H9 (cell line): ENCODE measurements at regions not wholly inside any gene's neighbourhood (a gene's known extent, or its start where the extent isn't known, plus 50 kb on each side); places are given as distances from the start of the nearest gene placed in this dataset.

ENCODE experiments used
- DNase-seq: peaks from one replicate; pipeline ENCODE4 v3.0.0-alpha.2; 2017
- H2AFZ ChIP-seq: one replicate; pipeline ENCODE4 v1.6.1; 2013; ENCODE audit warnings: mild to moderate bottlenecking, low read length, control low read depth, moderate library complexity
- H2AK5ac ChIP-seq: 2 replicates; pipeline ENCODE4 v1.6.1; 2013; ENCODE audit warnings: low read length, control low read depth, mixed read lengths; ENCODE audit not compliant: insufficient read length
- H2BK120ac ChIP-seq: one replicate; pipeline ENCODE4 v1.6.1; 2013; ENCODE audit warnings: low read depth, mild to moderate bottlenecking, low read length, control low read depth, inconsistent platforms; ENCODE audit not compliant: poor library complexity, severe bottlenecking
- H2BK12ac ChIP-seq: 2 replicates; pipeline ENCODE4 v1.6.1; 2013; ENCODE audit warnings: low read length, control low read depth, mixed read lengths, low read depth; ENCODE audit not compliant: insufficient read length
- H2BK15ac ChIP-seq: 2 replicates; pipeline ENCODE4 v1.6.1; 2013; ENCODE audit warnings: low read depth, low read length, control low read depth
- H2BK20ac ChIP-seq: one replicate; pipeline ENCODE4 v1.6.1; 2013; ENCODE audit warnings: low read depth, mild to moderate bottlenecking, low read length, control low read depth, inconsistent platforms; ENCODE audit not compliant: poor library complexity, severe bottlenecking
- H2BK5ac ChIP-seq: 2 replicates; pipeline ENCODE4 v1.6.1; 2013; ENCODE audit warnings: low read length, control low read depth, mixed read lengths; ENCODE audit not compliant: insufficient read length
- H3K14ac ChIP-seq: 2 replicates; pipeline ENCODE4 v1.6.1; 2013; ENCODE audit warnings: low read length, control low read depth; ENCODE audit not compliant: insufficient read depth
- H3K18ac ChIP-seq: 2 replicates; pipeline ENCODE4 v1.6.1; 2013; ENCODE audit warnings: low read depth, mild to moderate bottlenecking, mixed read lengths, low read length, control low read depth; ENCODE audit not compliant: insufficient read length
- H3K23ac ChIP-seq: 2 replicates; pipeline ENCODE4 v1.6.1; 2013; ENCODE audit warnings: low read length, control low read depth, mixed read lengths, low read depth; ENCODE audit not compliant: insufficient read length
- H3K23me2 ChIP-seq: 2 replicates; pipeline ENCODE4 v1.6.1; 2013; ENCODE audit warnings: low read depth, mild to moderate bottlenecking, mixed read lengths, low read length, control low read depth; ENCODE audit not compliant: insufficient read length, poor library complexity, severe bottlenecking
- H3K27ac ChIP-seq: 2 replicates; pipeline ENCODE4 v1.5.1; 2013; ENCODE audit warnings: low read length, control low read depth, mixed read lengths, low read depth; ENCODE audit not compliant: insufficient read length
- H3K27me3 ChIP-seq: 2 replicates; pipeline ENCODE4 v1.6.1; 2013; ENCODE audit warnings: low read length, control low read depth, inconsistent platforms; ENCODE audit not compliant: insufficient read depth
- H3K4ac ChIP-seq: 2 replicates; pipeline ENCODE4 v1.6.1; 2013; ENCODE audit warnings: low read depth, mild to moderate bottlenecking, control low read depth, inconsistent platforms, low read length, moderate library complexity
- H3K4me1 ChIP-seq: 2 replicates; pipeline ENCODE4 v1.6.1; 2013; ENCODE audit warnings: low read length, control low read depth, inconsistent platforms; ENCODE audit not compliant: insufficient read depth
- H3K4me2 ChIP-seq: 2 replicates; pipeline ENCODE4 v1.6.1; 2013; ENCODE audit warnings: low read length, control low read depth, mixed read lengths; ENCODE audit not compliant: insufficient read length, insufficient read depth
- H3K56ac ChIP-seq: 2 replicates; pipeline ENCODE4 v1.6.1; 2013; ENCODE audit warnings: low read depth, mild to moderate bottlenecking, mixed read lengths, low read length, control low read depth; ENCODE audit not compliant: insufficient read length
- H3K79me1 ChIP-seq: 2 replicates; pipeline ENCODE4 v1.6.1; 2013; ENCODE audit warnings: low read depth, mild to moderate bottlenecking, moderate library complexity, low read length, control low read depth, inconsistent platforms; ENCODE audit not compliant: insufficient read depth, poor library complexity, severe bottlenecking
- H3K79me2 ChIP-seq: 2 replicates; pipeline ENCODE4 v1.6.1; 2013; ENCODE audit warnings: low read length, control low read depth, inconsistent platforms; ENCODE audit not compliant: insufficient read depth
- H3K9ac ChIP-seq: 2 replicates; pipeline ENCODE4 v1.6.1; 2013; ENCODE audit warnings: low read length, control low read depth, mixed read lengths; ENCODE audit not compliant: insufficient read length; ENCODE audit errors: extremely low read depth
- H3K9me3 ChIP-seq: one replicate; pipeline ENCODE4 v1.6.1; 2013; ENCODE audit warnings: low read depth, low read length, inconsistent platforms; ENCODE audit not compliant: control insufficient read depth
- H3T11ph ChIP-seq: one replicate; pipeline ENCODE4 v1.6.1; 2013; ENCODE audit warnings: mild to moderate bottlenecking, low read length, control low read depth, inconsistent platforms
- H4K20me1 ChIP-seq: one replicate; pipeline ENCODE4 v1.6.1; 2013; ENCODE audit not compliant: control insufficient read depth, insufficient read length, insufficient read depth
- H4K5ac ChIP-seq: 2 replicates; pipeline ENCODE4 v1.6.1; 2013; ENCODE audit warnings: low read depth, mild to moderate bottlenecking, mixed read lengths, low read length, control low read depth; ENCODE audit not compliant: insufficient read length
- H4K8ac ChIP-seq: replicated peaks from 2 replicates; pipeline ENCODE4 v1.6.1; 2013; ENCODE audit warnings: low read length, control low read depth, mixed read lengths, low read depth; ENCODE audit not compliant: insufficient read length
- H4K91ac ChIP-seq: 2 replicates; pipeline ENCODE4 v1.6.1; 2013; ENCODE audit warnings: low read depth, mild to moderate bottlenecking, moderate library complexity, mixed read lengths, low read length, control low read depth; ENCODE audit not compliant: insufficient read length
- H3K27ac Mint-ChIP-seq, 3 experiments: 2 replicates in 2 of 3; 3 replicates in 1 of 3; pipeline ENCODE4 v1.8.0; 2020 to 2021; ENCODE audit warnings: mixed read lengths in 3 of 3, mild to moderate bottlenecking in 1 of 3, moderate library complexity in 1 of 3
- H3K27me3 Mint-ChIP-seq: 2 replicates; pipeline ENCODE4 v1.8.0; 2021; ENCODE audit warnings: low read depth, mild to moderate bottlenecking, moderate library complexity, mixed read lengths
- H3K36me3 Mint-ChIP-seq, 3 experiments: 2 replicates in 2 of 3; 3 replicates in 1 of 3; pipeline ENCODE4 v1.8.0; 2020 to 2021; ENCODE audit warnings: low read depth in 3 of 3, mixed read lengths in 3 of 3; ENCODE audit not compliant: insufficient read depth in 1 of 3
- H3K4me1 Mint-ChIP-seq, 2 experiments: 2 replicates each; pipeline ENCODE4 v1.8.0; 2020; ENCODE audit warnings: mixed read lengths in 2 of 2
- H3K4me3 Mint-ChIP-seq, 2 experiments: 2 replicates in 1 of 2; 3 replicates in 1 of 2; pipeline ENCODE4 v1.8.0; 2020 to 2021; ENCODE audit warnings: mild to moderate bottlenecking in 2 of 2, mixed read lengths in 2 of 2, moderate library complexity in 1 of 2
- H3K9me3 Mint-ChIP-seq, 2 experiments: 2 replicates in 1 of 2; 3 replicates in 1 of 2; pipeline ENCODE4 v1.8.0; 2020; ENCODE audit warnings: mild to moderate bottlenecking in 2 of 2, mixed read lengths in 2 of 2, moderate library complexity in 1 of 2
- CTCF ChIP-seq: fragments of 200-600 bp; sonication (generic); conservative IDR thresholded peaks from 3 replicates; pipeline ENCODE4 v1.8.0; 2021; ENCODE audit warnings: antibody characterized with exemption, mild to moderate bottlenecking
- WGBS: extraction: QIAGEN DNeasy Blood & Tissue Kit; methylation state at CpG from one replicate; pipeline ENCODE4 v1.1.7; 2013; ENCODE audit warnings: missing lambda C conversion rate, low lambda C conversion rate, mixed read lengths; ENCODE audit not compliant: insufficient read length; ENCODE audit errors: extremely low coverage; 5-methylcytosine and 5-hydroxymethylcytosine counted together

DNA sequence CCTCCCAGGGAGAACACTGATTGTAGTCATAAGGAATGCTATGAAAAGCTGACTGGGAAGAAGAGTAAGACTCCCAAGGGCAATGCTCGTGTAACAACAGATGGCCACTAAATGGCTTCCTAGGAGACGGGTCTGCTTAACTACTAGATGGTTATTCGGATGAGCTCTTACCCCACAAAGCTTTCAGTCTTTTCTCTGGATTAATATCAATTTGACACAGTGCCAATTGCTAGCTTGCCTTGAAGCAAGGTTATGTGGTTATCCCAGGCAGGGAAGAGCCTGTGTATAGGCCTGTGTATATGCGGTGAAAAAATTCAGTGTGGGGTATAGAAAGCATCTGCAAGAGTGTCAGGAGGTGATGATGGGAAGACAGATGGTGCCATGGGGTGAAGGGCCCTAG lies 86.4 kb upstream of the NOX3 start:
- Histone ChIP-seq H2BK12ac (no peak overlapping the region), H3K4me1 (no peaks in the 10 kb centered on the region), H2BK20ac (no peak overlapping the region), H3K9ac (no peak overlapping the region), H4K8ac (no peak overlapping the region), H3K79me2 (no peaks in the 10 kb centered on the region), H4K5ac (no peak overlapping the region), H3K56ac (no peak overlapping the region), H4K91ac (no peak overlapping the region), H3K27ac (no peak overlapping the region), H3T11ph (no peak overlapping the region), H3K4ac (no peak overlapping the region), H3K23me2 (no peaks in the 10 kb centered on the region), H3K23ac (no peak overlapping the region), H3K9me3 (no peaks in the 10 kb centered on the region), H4K20me1 (no peaks in the 10 kb centered on the region), H2BK5ac (no peak overlapping the region), H3K79me1 (no peaks in the 10 kb centered on the region), H3K4me2 (no peak overlapping the region), H3K14ac (no peak overlapping the region), H3K27me3 (no peaks in the 10 kb centered on the region; the same call in 1 of the 2 replicates), H2AFZ (no peak overlapping the region), H3K18ac (no peak overlapping the region), H2BK15ac (no peak overlapping the region), H2BK120ac (no peak overlapping the region), H2AK5ac (no peak overlapping the region)
- no peak overlapping the region for H3K27ac Mint-ChIP-seq
- no peaks in the 10 kb centered on the region for H3K36me3 Mint-ChIP-seq
- peaks cover 3 to 4% of the 10 kb centered on the region in 2 experiments; a peak in 3 of 4 replicates for H3K4me1 Mint-ChIP-seq
- no peak for TF ChIP-seq CTCF
- no peak for DNase-seq
- H3K9me3 Mint-ChIP-seq, result no peaks in the 10 kb centered on the region
- no peaks in the 10 kb centered on the region for H3K27me3 Mint-ChIP-seq
- H3K4me3 Mint-ChIP-seq, result no peak overlapping the region
- no CpG with 5 or more reads among the region's 4 CpGs for WGBS
